ENCODE measurements at regions not wholly inside any gene's neighbourhood (a gene's known extent, or its start where the extent isn't known, plus 50 kb on each side); places are given as distances from the start of the nearest gene placed in this dataset.

DNA sequence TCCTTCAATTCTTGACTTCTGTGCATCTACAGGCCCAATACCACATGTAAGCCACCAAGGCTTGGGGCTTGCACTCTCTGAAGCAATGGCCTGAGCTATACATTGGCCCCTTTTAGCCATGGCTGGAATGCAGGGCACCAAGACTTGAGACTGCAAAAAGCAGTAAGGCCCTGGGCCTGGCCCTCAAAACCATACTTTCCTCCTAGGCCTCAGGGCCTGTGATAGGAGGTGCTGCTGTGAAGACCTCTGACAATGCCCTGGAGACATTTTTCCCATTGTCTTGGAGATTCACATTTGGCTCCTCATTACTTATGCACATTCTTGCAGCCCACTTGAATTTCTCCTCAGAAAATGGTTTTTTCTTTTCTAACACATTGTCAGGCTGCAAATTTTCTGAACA is 68.5 kb upstream of the FSTL5 start:
- TF ChIP-seq, protein P1, sequence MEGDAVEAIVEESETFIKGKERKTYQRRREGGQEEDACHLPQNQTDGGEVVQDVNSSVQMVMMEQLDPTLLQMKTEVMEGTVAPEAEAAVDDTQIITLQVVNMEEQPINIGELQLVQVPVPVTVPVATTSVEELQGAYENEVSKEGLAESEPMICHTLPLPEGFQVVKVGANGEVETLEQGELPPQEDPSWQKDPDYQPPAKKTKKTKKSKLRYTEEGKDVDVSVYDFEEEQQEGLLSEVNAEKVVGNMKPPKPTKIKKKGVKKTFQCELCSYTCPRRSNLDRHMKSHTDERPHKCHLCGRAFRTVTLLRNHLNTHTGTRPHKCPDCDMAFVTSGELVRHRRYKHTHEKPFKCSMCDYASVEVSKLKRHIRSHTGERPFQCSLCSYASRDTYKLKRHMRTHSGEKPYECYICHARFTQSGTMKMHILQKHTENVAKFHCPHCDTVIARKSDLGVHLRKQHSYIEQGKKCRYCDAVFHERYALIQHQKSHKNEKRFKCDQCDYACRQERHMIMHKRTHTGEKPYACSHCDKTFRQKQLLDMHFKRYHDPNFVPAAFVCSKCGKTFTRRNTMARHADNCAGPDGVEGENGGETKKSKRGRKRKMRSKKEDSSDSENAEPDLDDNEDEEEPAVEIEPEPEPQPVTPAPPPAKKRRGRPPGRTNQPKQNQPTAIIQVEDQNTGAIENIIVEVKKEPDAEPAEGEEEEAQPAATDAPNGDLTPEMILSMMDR (conservative IDR thresholded peaks at IDR 0.05; ENCODE audit: low read depth in 2 of 2) = no peak
- TF ChIP-seq POLR2AphosphoS5 (IDR thresholded peaks at IDR 0.05; ENCODE audit: low read depth) (no peak), ZNF114 (CRISPR knock-in tag; IDR thresholded peaks at IDR 0.05) (no peak), EZH2phosphoT487 (IDR thresholded peaks at IDR 0.05; ENCODE audit: unreplicated experiment) (no peak), EZH2 (IDR thresholded peaks at IDR 0.05; ENCODE audit: low read depth, unreplicated experiment) (no peak), NANOG (IDR thresholded peaks at IDR 0.05; ENCODE audit: borderline replicate concordance) (no peak), JUNB (IDR thresholded peaks at IDR 0.05; ENCODE audit: unreplicated experiment) (no peak), STAT1 (IDR thresholded peaks at IDR 0.05; ENCODE audit: unreplicated experiment) (no peak), CREB1 (CRISPR knock-in tag; IDR thresholded peaks at IDR 0.05; ENCODE audit: low read depth) (no peak), ZNF331 (CRISPR knock-in tag; IDR thresholded peaks at IDR 0.05; ENCODE audit: low read depth) (no peak), ZNF462 (CRISPR knock-in tag; IDR thresholded peaks at IDR 0.05) (0 out of 2 replicates have a peak, but pooled peaks have one; percentile 34)
- TF ChIP-seq, protein P2, sequence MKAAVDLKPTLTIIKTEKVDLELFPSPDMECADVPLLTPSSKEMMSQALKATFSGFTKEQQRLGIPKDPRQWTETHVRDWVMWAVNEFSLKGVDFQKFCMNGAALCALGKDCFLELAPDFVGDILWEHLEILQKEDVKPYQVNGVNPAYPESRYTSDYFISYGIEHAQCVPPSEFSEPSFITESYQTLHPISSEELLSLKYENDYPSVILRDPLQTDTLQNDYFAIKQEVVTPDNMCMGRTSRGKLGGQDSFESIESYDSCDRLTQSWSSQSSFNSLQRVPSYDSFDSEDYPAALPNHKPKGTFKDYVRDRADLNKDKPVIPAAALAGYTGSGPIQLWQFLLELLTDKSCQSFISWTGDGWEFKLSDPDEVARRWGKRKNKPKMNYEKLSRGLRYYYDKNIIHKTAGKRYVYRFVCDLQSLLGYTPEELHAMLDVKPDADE (IDR thresholded peaks at IDR 0.05) = no peak
- TF ChIP-seq, protein P3, sequence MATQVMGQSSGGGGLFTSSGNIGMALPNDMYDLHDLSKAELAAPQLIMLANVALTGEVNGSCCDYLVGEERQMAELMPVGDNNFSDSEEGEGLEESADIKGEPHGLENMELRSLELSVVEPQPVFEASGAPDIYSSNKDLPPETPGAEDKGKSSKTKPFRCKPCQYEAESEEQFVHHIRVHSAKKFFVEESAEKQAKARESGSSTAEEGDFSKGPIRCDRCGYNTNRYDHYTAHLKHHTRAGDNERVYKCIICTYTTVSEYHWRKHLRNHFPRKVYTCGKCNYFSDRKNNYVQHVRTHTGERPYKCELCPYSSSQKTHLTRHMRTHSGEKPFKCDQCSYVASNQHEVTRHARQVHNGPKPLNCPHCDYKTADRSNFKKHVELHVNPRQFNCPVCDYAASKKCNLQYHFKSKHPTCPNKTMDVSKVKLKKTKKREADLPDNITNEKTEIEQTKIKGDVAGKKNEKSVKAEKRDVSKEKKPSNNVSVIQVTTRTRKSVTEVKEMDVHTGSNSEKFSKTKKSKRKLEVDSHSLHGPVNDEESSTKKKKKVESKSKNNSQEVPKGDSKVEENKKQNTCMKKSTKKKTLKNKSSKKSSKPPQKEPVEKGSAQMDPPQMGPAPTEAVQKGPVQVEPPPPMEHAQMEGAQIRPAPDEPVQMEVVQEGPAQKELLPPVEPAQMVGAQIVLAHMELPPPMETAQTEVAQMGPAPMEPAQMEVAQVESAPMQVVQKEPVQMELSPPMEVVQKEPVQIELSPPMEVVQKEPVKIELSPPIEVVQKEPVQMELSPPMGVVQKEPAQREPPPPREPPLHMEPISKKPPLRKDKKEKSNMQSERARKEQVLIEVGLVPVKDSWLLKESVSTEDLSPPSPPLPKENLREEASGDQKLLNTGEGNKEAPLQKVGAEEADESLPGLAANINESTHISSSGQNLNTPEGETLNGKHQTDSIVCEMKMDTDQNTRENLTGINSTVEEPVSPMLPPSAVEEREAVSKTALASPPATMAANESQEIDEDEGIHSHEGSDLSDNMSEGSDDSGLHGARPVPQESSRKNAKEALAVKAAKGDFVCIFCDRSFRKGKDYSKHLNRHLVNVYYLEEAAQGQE (IDR thresholded peaks at IDR 0.05; ENCODE audit: unreplicated experiment) = no peak
